Right lobe of liver (tissue), 4 donors: ENCODE measurements at regions not wholly inside any gene's neighbourhood (a gene's known extent, or its start where the extent isn't known, plus 50 kb on each side); places are given as distances from the start of the nearest gene placed in this dataset.

ENCODE experiments used
- CTCF ChIP-seq, 4 donors: fragments of 200-600 bp in 3 of 4; fragments of 450-650 bp in 1 of 4; IDR thresholded peaks; one replicate each; pipeline versions ENCODE4 v1.5.1 to v1.8.0; 2016 to 2022; ENCODE audit warnings: antibody characterized with exemption in 4 of 4, mild to moderate bottlenecking in 2 of 4
- POLR2A ChIP-seq: fragments of 450-650 bp; IDR thresholded peaks from one replicate; pipeline ENCODE4 v1.6.1; 2017; ENCODE audit warnings: antibody characterized with exemption, mild to moderate bottlenecking
- donor health status: DM: no; HTN: no; CAD: no.
- donor health status: DM: no; HTN: no; CAD: no.
- donor health status: DM: no; HTN: yes; CAD: no.

DNA sequence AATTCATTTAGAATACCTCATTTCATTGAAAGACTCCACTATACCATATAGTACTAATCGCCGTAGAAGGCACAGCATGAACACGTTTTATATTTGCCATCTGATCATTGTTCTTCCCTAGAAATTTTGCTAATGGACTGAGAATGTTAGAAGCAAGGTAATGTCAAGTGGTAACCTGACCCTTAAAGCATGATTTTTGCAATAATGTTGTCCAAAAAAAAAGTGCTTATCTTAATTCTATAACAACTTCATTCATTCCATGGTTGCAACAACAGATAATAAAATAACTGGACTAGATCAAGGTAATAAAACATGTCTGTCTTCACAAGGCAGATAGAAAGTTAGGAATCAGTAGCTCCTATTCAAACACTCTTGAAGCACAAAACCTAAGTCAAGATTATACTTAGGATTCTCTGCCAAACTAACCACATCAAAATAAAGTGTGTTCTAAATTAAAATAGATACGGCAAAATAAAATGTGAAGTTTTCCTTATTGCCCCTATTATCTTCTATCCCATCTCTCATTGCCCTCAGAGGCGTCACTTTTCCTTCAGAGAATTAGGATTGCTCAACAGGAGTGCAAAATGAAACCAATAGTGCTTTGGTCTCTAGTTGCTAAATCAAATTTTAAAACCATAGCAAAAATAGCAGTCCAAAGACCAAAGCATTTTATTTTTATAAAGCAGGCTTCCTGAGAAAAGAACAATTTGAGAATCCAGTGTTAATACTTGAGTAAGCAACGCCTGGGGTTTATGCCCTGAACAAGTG lies 317.4 kb upstream of the UBE2E2 start:
- TF ChIP-seq POLR2A, result no peak
- TF ChIP-seq CTCF (IDR thresholded peaks at IDR 0.05), result no peak
